HG03135 (cell line): ENCODE measurements at regions not wholly inside any gene's neighbourhood (a gene's known extent, or its start where the extent isn't known, plus 50 kb on each side); places are given as distances from the start of the nearest gene placed in this dataset.

Experiments
- ATAC-seq: cut with Tn5 transposase; IDR thresholded peaks from one replicate; pipeline ENCODE4 v1.9.1; 2021; ENCODE audit warnings: mild to moderate bottlenecking, moderate library complexity; ENCODE audit not compliant: unreplicated experiment

GRCh38 chr3:76177610-76178009 is 392.3 kb upstream of the ZNF717 start:
- ATAC-seq, result no peak

DNA sequence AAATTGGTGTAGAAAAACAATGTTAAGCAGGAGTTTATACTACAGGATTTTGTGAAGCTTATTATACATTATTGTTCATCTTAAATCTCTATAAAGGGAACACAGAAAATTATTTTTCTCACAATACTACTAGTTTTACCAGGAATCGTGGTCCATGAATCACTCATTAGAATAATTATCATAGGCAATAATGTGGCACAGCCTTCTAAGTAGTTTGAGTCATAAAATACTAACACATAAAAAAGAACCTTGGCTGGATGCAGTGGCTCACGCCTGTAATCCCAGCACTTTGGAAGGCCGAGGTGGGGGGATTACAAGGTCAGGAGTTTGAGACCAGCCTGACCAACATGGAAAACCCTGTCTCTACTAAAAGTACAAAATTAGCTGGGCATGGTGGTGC is 393.1 kb upstream of the ZNF717 start:
- no peak for ATAC-seq

GRCh38 chr3:76181213-76181612 is 395.9 kb upstream of the ZNF717 start:
- ATAC-seq, result no peak

DNA sequence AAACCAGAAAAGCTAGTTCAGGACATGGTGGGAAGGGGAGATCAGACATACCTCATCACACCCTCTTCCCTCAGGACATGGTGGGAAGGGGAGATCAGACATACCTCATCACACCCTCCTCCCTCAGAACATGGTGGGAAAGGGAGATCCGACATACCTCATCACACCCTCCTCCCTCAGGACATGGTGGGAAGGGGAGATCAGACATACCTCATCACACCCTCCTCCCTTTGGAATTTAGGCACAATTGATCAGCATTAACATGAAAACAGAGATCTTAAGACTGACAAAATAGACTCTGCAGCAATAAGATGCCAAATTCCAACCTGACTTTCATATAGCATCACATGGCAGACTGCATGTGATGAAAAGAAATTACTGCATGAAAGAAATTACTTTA is 412.7 kb upstream of the ZNF717 start:
- no peak for ATAC-seq

- no peak for ATAC-seq
Measured at GRCh38 chr3:76199382-76199781, 414.0 kb upstream of the ZNF717 start.

DNA sequence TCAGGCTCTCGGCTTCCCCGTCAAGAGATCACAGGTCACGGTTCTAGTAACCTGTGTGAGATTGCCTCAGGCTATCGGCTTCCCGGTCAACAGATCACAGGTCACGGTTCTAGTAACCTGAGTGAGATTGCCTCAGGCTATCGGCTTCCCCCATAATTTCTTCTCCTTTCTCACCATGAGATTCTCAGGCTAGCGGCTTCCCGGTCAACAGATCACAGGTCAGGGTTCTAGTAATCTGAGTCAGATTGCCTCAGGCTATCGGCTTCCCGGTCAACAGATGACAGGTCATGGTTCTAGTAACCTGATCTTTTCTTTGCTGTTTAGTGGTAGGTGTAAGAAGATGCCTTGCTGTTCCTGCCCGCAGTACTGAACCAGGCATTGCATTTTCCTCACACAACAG is 418.2 kb upstream of the ZNF717 start:
- ATAC-seq, result no peak

DNA sequence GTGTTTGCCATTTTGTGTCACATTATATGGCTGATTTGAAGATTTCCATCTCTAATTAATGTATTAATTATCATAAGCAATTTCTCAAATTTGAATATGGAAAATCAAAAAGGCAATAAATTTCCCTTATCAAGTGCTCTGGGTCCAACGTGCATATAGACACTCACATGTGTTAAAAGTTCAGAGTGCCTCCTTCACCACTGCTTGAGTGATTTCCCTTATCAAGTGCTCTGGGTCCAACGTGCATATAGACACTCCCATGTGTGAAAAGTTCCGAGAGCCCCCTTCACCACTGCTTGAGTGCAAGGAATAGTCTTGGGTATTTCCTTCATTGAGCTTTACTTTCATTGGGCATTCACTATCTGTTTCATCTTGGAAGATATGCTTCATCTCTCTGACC is 421.0 kb upstream of the ZNF717 start:
- no peak for ATAC-seq

DNA sequence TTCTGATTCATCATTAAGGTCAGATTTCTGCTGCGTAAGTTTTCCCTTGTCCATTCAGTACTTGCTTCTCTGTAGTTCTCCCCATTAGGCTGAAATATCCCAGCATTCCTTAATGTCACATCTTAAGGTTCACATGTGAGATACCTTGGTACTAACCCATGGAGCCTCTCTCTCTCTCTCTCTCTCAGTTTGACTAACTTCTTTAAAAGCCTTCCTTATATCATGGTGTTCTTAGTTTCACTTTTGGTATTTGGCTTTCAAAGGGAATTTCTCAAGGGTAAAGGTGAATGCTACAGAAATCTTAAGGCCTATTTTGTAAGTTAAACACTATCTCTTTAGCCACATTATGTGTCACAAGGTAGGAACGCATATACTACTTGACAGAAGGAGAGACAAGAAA is 427.3 kb upstream of the ZNF717 start:
- ATAC-seq, result no peak

DNA sequence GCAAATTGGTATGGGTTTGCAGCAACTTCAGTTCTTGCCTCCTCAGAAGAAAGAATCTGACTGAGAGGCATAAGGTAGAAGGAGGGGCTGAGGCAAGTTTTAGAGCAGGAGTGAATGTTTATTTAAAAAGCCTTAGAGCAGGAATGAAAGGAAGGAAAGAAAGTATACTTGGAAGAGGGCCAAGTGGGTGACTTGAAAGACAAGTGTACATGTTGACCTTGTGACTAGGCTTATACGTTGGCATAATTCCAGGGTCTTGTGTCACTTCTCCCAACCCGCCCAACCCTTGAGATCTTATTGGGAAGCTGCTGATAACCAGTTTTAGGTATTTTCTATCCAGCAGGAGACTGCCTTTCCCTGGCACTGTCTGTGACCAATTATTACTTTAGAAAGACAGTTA is 436.9 kb upstream of the ZNF717 start:
- no peak for ATAC-seq

DNA sequence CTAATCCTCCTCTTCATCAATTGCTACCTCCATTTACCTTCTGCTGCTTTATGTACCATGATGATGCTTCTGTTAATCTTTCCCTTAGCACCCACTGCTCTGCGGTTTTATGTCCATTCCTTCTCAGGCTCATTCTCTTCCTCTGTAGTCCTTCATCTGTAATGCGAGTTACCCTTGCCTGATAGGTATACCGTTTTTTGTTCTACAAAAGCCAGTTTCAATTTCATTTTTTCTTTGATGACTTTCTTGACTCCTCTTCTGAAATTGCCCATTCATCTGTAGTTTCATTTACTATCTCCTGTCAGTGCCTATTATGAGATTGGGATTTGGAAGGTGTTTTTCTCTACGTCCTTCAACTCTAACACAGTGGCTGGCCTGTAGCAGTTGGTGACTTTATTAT is 445.9 kb upstream of the ZNF717 start:
- ATAC-seq, result no peak

DNA sequence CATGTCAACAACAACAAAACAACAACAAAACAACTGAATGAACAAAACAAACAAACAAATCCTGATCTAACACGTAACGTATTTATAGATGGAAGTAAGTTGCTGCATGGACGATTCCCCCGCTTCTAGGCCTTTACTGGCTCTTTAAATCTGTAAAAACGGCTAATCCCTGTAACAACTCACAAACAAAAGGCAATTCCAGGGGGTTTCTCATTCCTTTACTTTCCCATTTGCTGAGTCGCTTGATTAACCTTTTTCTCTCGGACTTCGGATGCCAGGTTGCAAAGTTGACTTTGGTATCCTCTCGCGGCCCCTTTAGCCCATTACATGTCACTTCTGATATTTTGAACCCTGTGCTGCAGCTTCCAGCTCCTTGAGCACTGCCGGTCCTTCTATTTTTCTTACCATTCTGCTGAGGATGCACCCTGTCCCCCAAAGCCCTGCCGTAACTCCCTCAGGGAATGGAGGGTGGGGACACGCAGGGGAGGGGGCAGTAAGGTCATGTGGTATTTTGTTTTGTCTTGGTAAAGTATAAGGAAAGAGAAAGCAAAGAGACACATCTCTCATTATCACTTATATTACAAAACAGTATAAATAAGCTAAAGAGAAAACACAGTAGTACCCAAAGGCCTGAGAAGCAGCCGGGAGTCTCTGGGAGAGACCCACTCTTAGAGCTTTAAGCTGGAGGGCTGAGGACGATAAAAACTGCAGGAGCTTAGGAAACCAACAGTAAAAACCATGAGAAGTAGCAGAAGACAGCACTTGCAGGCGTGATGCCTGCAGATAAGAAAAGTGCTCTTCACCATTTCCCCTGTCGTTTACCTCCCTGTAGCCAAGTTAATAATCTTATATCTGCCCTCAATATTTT is 457.8 kb upstream of the ZNF717 start:
- ATAC-seq, result no peak

DNA sequence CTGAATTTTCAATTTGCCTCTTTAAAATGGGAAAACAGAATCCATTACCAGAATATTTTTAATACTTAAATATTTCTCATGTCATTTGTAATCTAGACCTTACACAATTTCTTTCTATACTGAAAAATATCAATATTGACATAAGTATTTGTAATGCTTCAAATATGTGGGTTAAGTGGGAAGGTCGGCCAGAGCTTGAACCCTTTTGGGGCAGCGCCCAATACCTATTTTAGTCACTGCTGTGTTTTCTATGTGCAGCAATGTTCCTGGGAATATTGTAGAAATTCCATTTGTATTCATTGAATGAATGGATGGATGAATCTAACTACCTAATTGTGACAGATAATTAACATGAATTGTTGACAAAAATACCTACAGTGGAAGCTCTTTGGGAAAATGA is 459.7 kb upstream of the ZNF717 start:
- no peak for ATAC-seq

DNA sequence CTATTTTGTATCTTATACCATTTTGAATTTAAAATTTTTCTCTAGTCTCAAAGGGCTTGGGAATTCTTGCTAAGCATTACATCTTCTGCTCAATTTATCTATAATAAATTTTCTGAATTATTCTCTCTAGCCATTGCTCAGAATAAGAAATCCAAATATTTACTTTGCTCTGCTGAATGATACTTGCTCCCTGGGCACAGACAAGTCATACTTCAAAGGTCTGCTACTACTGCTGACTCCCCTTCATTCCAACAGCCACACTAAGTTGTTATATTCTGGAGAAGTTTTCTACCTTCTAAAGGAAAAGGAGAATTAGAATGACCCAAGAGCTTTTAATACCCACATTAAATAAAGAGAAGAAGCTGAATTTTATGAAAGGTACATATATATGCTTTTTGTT is 460.3 kb upstream of the ZNF717 start:
- no peak for ATAC-seq

DNA sequence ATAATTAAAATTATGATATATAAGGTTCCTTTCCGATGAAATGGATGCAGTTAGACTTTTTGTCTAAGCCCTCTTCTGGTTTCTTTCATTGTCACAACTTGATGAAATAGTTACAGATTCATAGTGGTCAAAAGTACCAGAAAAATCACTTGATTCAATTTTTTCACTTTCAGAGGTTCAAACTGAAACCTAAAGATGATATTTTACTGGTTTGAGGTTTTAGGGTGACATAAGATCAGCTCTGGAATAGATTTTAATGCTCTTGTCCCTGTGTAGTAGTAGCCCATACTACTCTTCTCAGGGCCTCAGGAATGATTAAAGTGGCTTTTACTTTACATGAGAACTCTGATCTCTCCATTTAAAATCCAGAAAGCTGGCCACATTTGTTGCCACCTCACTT is 479.1 kb upstream of the ZNF717 start:
- ATAC-seq, result no peak

- ATAC-seq, result no peak
Measured at GRCh38 chr3:76264911-76265310, 479.6 kb upstream of the ZNF717 start.

GRCh38 chr3:76266511-76266910 is 481.2 kb upstream of the ZNF717 start:
- no peak for ATAC-seq

- ATAC-seq, result no peak
Measured at GRCh38 chr3:76267851-76268380, 482.6 kb upstream of the ZNF717 start.

- no peak for ATAC-seq
Measured at GRCh38 chr3:76293856-76294255, 508.5 kb upstream of the ZNF717 start.

GRCh38 chr3:76300746-76301145 is 515.4 kb upstream of the ZNF717 start:
- ATAC-seq, result no peak

DNA sequence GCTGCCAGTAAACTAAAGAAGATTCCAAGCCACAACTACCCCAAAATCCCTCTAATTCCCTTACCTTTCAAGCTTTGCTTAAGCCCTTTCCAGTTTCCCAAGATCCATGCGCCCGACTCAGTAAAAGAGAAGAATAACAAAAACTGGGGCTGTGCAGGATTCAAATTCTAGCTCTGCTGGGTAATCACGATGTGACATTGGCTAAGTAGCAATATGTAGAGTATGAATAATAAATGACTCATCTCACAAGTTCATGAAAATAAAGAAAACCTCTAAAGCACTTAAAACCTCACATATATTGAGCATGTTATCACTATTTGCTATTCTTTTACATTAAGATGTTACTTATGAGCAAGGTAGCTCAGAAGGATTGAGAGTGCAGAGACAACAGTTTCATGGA is 522.2 kb upstream of the ZNF717 start:
- no peak for ATAC-seq

DNA sequence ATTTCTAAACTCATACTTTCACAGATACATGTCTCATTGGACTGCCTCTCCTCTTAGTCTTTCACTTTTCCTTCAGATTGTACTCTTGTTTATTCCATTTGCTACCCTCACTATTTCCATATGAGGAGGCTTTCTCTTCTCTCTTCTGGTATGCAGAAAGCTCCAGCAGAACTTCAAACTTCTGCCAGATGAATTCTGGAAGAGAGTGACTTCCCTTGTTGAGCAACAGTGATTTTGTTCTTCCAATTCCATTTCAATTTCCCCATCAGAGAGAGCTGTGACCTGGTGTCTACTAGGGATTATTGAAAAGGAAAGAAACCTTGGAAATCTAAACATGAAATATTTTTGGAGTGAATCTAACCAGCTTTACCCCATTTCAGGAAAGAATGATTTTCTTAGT is 523.2 kb upstream of the ZNF717 start:
- ATAC-seq, result no peak

DNA sequence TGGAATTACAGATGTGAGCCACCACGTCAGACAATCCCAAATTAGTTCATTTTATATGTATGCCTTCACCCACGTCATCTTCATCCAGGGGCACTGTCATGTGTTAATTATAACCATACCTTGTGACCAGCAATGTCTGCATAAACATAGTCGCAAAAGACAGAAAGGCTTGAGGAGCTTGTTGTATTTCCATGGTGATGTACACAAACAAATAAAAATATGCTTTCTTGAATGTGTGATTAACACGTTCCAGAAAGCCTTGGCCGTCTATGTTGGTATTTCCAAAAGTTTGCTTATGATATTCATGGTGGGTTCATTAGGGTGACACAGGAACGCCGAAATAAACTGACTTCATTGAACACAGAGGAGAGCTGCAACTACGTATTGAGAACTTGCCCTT is 524.7 kb upstream of the ZNF717 start:
- no peak for ATAC-seq

GRCh38 chr3:76310667-76311066 is 525.3 kb upstream of the ZNF717 start:
- ATAC-seq, result no peak
